ENCODE measurements at regions not wholly inside any gene's neighbourhood (a gene's known extent, or its start where the extent isn't known, plus 50 kb on each side); places are given as distances from the start of the nearest gene placed in this dataset.

DNA sequence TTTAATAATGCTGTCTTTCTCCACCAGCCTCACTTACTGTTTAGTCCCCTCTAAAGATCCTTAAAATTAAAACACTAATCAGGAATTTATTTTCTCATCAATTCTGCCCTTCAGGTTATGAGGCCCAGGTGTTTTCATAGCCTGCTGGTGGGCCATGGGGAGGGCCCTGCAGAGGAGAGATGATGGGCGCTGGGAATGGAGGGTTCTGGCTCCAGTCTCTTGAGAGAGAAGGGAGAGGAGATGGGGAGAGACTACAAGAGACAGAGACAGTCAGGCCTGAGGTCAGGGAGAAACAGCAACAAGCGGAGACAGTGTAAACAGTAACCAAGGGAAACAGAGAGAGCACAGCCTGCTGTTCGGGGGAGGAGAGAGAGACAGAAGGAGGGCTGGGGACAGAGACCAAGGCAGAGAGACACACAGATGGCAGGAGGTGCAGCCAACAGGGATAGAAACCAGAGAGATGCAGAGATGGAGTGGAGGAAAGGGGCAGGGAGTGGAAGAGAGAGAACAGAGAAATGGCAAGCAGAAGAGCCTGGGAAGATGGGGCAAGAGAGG lies 187.3 kb upstream of the SYT13 start:
- no peak for DNase-seq (ENCODE audit: low read depth)

DNA sequence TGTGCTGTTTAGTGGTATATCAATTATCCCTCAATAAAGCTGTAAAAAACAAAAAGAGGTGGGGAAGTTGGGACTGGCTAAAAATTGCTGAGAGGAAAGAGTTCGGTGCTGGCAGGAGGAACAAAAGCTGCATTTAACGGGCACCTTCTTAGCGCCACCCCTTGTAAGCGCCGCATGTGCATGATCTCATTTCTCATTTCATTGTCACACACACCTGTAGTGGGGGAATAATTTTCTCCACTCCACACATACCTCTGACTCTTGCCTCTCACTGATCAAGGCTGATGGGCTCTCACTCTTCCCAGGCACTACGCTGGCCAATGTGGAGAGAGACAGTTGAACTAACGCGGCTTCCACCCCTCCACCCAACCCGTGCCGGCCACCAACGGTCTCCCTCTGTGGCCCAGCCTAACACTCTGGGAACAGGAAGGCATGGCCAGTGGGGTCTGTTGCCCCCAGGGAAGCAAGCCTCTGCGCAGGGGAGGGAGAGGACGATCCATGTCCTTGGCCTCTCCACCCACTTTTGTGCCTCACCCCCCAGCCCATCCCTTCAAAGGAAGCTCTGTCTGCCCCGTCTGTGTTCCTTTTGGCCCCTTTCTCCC lies 186.7 kb upstream of the SYT13 start:
- no peak for DNase-seq (ENCODE audit: low read depth)

DNA sequence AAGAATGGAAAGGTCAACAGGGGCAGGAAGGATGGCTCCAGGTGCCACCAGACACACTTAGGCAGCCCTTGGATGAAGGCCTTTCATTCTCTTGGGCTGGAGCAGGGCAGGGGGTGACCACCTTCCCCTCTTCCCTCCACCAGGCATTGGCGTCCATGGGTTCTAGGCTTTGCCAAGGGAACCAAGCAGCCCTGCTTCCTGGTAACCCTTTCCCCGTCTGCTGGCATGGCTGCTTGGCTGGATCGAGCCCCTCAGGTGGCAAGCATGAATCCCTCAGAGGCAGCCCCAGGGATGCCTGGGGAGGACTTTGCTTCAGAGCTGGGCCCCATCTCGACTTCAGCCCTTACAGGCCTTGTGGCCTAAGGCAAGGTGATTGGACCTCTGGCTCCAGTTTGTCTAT lies 185.1 kb upstream of the SYT13 start:
- no peak for DNase-seq (ENCODE audit: low read depth)

DNA sequence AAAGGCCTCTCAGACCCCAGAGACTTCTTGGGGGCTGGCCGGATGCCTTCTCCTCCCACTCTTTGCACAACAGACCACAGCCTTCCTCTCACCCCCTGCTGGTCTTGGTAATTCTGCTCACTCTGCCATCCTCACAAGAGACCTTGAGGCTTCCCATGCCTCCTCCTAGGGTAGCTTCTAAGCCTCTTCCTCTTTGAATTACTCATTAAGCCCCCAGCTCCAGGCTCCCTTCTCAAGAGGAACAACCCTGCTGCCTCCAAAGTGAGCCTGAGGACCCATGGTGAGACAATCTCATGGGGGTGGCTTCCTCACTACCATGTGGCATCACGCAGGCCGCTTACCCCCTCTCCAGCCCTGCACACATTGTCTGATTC lies 184.6 kb upstream of the SYT13 start:
- no peak for DNase-seq (ENCODE audit: low read depth)

DNA sequence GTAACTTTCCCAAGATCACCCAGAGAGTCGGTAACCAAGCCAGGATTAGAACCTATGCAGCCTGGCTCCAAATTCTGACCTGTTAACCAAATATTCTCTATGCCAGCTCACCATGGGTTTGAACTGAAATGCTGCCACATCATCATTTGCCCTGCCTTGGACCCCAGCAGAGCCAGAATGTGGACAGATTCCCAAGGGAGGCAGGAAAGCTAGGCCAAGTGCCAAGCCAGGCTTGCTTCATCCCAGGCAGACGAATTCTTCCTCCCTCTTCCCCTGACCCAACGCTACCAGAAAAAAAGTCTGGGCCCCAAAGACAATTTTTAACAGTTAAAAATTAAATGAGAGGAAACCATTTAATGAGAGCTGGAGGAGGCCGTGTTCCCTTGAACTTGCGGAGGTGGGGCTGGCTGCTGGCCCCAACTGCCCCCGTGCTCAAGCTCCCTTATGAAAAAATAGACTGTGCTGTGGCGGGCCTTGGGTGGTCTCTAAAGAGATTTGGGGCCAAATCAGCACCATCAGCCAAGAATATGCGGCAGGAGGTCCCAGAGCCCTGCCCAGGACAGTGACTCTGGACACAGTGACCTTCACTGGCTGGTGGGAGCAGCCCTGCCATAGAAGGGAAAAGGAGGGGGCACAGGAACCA lies 184.1 kb upstream of the SYT13 start:
- DNase-seq (ENCODE audit: low read depth) = peak; percentile 28

DNA sequence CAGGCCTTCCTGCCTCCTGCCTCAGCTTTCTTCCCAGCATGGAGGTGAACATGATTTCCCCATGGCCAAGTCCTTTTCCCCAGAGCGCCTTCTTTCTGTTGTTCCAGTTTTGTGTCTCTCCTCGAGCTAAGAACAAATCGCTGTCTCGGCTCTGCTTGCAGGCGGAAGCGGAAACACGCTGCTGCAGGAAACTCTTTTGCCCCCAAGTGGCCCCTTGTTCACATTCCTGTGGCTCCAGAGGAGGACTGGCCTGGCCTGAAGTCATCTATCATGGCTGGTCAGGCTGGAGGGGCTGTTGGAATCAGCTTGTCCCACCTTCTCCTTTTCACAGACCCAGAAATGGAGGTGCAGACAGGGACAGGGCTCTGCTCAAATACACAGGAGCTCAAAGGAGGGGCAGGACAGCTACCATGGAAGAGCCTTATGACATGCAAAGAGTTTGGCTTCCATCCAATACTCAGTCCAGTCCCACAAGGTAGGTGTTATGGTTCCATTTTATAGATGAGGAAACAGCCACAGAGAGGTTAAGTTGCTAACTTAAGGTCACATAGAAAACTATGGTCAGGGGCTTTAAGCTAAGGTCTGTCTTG lies 182.2 kb upstream of the SYT13 start:
- DNase-seq (ENCODE audit: low read depth) = no peak

DNA sequence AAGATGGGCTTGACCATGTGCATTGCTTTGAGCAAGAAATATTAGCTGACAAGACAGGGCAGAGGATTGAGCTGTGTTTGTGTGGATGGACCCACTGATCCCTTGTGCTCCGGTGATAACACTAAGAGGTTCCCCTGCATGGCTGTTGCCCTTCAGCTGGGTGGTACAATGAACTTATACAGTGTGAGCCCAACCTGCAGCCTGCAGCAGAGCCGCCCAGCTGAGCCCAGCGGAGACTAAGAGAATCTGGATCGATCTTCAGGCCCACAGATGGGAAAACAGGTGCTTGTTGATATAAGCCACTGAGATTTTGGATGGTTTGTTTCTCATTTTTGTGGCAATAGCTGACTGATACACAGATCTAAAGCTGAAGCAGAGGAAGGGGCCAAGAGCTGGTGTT lies 177.4 kb upstream of the SYT13 start:
- DNase-seq (ENCODE audit: low read depth) = no peak

DNA sequence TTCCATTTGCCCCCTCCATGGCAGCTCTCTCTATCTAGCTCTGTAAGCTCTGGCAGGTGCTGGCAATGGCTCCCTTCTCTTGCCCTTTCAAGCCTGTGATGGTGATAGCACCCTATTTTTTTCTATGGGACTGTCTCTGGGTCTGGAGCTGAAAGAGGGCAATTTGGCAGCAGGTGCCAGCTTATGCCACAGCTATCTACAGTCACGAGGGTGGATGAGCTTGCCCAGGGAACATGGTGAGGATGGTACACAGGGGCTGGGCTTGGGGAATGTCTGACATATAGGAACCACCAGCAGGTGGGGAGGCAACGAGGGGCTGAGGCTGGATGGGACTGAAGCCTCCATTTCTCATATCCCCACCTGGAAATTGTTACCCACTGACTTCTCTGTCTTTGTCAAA lies 175.4 kb upstream of the SYT13 start:
- DNase-seq (ENCODE audit: low read depth) = no peak

DNA sequence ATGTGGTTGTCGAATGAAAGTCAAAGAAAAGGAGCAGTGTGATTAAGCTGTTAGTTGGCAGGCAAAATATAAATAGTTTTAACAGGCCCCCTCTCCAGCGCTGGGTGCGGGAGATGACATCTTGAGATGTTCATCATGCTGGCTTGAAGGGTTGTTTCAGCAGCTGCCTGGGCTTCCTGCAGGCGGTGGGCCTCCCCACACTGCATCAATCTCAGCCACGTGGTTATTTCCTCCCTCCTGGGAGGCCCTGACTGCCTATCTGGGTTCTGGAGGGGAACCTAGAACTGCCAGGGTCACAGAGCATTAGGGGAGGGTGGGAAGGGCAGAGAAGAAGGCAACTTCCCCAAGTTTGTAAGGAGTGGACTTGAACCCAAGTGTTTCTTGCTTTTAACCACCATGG lies 173.3 kb upstream of the SYT13 start:
- DNase-seq (ENCODE audit: low read depth) = no peak

DNA sequence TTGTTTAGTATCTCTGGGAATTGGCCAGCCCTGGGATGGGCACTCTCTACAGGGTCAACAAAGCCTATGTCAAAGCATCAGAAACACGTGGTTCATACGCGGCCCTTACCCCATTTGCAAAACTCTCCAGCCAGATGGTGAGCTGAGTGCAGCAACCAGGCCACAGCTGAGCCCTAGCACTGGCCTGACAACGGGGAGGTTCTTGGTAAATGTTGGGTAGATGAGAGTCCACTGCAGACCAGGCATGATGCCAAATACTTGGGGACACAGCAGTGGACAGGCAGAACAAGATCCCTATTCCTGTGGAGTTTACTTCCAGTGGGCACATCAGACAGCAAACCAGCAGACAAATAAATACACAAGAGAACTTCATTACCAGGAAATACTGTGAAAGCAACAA lies 172.1 kb upstream of the SYT13 start:
- DNase-seq (ENCODE audit: low read depth) = no peak

DNA sequence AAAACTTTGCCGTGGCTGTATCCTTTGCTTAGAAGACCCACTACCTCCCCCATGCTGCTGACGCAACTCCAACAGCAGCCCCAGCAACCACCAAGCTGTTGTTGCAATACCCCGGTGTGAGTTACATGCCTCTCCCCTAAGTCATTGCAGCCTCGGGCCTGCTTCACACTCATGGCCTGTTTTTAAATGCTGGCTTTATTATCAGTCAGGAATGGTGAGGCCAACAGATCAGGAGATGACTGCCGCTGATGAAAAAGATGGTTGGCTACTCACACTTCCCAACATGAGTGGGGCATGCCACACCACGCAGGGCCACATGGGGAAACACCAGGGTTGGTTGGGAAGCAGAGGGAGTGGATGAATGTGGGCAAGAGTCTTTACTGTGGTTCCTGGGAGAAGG lies 171.5 kb upstream of the SYT13 start:
- peak; percentile 72 for DNase-seq (ENCODE audit: low read depth)

DNA sequence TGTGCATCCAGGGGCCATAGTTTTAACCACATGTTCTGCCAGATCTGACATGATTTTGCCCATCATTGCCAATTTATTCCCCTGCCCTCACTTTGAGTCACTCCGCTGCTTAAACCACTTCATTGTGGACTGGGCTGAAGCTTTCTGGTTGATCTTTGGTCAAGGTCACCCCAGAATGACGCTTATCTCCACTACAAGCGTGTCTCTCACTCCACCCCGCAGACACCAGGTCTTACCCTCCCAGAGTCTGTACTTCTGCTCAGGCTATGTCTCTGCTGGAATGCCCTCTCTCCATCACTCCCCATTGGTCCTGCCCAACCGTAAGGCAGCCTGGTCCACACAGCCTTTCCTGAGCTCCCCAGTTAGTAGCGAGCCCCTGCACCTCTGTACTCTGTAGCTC lies 170.5 kb upstream of the SYT13 start:
- no peak for DNase-seq (ENCODE audit: low read depth)

DNA sequence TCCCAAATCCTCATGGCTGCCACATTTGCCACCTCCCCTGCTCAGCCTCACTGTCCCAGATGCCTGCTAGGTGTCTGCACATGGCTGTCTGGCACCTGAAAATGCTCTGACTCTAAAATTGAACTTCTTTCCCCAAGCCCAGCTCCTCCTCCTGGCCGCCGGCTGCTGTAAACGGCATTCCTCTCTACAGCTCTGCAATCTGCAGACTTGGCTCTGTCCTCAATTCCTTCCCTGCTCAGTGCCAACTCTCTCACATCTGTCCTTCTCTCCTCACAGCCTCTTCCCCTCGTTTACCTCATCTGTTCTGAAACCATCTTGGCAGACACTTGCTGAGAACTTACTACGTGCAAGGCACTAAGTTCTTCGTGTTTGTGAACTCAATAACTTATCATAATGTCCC lies 169.4 kb upstream of the SYT13 start:
- DNase-seq (ENCODE audit: low read depth) = no peak

DNA sequence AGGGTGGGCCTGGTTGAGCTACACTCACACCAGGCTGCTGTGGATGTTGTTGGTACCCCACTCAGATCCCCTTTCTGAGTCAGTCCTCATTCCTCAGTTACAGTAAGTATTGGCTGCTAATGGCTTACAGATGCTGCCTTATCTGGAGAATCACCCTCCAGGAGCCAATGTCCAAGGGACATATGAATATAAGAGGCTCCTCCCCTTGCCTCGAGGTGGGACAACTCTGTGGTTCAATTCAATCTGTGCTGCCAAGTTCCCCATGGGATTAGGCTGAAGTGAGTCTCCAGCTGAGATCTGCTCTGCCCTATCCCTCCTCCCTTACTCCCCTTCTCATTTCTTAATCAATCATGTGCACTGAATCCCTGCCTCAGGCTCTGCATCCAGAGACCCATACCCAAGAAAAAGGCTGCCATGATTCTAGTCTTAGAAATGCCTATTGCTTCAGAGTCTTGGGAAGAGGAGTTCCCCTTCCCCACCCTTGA lies 168.8 kb upstream of the SYT13 start:
- no peak for DNase-seq (ENCODE audit: low read depth)

DNA sequence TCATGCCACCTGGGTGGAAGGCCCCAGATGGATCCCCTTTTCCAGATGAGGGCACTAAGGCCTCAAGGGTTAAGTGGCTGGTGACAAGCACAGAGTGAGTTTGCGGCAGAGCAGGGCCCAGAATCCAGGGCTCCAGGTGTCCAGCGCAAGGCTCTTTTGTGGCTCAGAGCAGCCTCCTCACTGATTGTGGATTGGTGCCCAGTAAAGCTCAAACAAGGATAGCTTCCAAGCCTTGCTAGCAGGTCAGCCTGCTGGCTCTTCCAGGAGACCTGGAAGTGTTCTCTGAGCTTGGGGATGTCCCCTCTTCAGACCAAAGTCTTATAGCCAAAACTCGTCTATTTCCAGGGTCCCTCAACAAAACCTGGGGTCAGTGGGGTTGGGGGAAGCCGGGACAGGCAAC lies 167.6 kb upstream of the SYT13 start:
- no peak for DNase-seq (ENCODE audit: low read depth)

DNA sequence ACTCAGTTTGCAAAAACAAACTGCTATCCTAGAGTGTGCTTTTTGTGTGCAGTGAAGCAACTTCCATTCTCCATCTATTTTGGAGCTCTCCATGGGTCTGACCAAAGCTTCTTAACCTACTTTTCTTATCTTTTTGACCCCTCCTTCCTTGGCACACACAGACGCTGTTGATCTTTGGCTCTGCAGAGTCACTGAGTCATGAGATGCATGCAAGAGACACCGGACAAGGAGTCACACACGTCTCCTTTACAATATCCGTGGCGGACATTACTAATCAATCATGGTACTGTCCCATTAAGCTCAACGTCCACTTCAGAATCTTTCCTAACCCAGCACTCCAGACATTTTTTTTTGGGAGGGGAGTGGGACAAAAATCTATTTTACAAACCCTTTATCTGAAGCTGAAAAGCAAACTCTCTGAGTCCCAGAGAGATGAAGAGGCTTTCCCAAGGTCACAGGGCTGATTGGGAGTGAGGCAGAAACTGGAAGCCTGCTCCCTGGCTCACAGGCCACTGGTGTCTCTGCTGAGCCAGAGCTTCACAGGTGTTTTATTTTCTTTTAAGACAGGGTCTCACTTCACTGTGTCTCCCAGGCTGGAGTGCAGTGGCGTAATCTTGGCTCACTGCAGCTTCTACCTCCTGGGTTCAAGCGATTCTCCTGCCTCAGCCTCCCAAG lies 165.8 kb upstream of the SYT13 start:
- DNase-seq (ENCODE audit: low read depth) = no peak

DNA sequence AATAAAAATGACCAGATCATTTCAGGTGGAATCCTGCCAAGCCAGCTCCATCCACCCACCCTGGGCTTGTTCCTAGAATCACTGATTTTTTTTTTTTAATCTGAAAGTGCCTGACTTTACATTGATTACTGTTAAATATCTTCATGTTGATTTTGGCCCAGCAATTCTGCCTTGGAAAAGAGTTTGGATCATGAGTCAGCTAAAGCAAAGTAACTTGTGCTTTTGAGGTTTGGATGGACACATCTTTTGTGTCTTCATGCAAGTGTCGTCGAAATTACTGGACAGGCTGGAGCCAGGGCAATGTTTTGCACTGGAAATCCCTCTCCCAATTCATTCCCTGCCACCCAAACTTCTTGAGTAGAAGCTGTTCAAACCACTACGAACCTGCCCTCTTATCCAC lies 164.0 kb upstream of the SYT13 start:
- DNase-seq (ENCODE audit: low read depth) = no peak

DNA sequence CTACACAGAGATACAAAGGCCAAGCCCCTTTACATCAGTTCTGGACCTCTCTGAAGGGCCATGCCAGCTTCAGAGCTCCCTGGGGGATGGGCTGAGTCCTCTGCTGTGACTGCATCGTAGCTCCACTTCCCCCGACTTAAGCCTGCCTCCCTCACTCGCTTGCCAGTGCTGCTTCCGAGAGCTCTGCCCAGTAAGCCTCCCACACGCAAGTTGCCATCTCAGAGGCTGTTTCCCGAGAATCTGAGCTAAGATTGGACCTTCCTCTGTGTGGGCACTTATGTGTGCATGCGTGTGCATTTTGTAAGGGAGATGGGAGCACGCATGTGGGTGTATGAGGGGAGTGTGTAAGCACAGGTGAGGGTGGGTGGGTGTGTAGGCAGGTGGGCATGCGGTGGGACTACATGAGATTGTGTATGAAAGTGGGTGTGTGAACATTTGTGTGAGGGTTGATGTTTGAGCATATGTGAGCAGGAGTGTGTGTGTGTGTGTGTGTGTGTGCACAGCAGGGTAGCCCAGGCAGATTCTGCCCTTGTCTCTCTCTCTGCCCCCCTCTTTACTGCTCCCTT lies 163.0 kb upstream of the SYT13 start:
- DNase-seq (ENCODE audit: low read depth) = no peak

DNA sequence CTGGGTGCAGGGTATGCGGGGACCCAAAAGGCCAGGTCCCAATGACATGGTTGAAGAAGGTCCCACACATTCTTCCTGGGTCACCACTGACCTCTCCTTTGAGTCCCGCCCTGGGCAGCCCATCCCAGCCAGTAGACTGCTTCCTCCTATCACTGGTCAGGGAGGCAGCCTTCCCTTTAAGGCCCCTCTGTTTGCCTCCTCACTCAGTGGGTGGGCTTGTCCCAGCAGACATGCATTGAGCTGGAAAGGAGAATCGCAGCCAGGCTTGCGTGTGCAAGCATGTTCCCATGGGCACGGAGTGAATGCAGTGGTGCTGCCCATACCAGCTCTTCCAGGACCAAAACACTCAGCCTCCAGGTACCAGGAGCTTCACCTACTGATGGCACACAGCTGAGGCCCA lies 162.4 kb upstream of the SYT13 start:
- no peak for DNase-seq (ENCODE audit: low read depth)

DNA sequence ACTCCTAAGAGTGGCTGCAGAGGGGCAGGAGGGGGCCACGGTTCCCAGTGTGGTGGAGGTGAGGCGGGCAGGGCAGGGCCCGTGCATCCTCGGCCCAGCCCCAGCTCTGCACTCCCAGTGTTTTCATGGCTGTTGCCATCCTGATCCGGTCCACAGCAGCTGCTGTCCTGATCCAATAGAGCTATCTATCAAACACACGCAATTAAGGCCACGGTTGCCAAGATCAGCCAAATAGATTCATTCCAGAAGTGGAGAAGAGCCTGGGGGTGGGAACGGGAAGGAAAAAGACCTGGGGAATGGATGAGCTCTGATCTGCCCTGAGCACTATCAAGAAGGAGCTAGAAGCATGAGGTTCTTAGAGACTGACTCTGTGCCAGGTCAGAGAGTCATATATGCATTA lies 160.9 kb upstream of the SYT13 start:
- no peak for DNase-seq (ENCODE audit: low read depth)

DNA sequence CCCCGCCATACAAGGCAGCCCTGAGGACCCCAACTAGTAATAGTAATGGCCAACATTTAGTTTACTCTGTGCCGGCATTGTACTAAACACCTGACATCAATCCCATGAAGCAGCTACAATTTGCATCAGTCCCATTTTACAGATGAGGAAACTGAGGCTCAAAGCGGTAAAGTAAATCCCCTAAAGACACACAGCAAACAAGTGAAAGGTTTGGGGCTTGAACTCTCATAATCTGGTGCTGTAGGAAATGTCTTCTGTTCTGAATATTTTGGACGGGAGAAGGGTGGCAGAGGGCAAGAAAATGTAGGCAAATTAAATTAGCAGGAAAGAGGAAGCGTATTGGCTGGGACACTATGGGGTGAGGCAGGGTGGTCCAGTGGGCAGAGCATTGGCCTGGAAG lies 160.3 kb upstream of the SYT13 start:
- DNase-seq (ENCODE audit: low read depth) = no peak

DNA sequence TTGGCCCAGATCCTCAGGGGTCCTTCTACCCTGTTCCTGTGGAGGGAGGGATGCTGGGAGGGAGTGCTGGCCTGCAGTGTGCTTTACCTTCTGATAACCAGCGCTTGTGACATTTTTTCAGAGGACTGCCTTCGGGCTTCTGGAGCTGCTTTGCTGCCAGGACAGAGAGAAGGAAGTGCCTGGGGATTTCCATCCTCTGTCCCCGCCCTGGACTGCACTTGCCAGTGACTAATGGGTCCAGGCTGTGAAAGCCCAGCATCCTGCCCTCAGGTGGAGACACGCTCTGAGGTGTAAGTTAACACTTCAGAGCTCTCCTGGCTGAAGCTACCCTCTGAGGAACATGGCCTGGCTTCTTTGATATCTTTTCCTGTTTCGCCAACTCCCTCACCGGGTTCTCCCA lies 158.7 kb upstream of the SYT13 start:
- DNase-seq (ENCODE audit: low read depth) = peak; percentile 46

DNA sequence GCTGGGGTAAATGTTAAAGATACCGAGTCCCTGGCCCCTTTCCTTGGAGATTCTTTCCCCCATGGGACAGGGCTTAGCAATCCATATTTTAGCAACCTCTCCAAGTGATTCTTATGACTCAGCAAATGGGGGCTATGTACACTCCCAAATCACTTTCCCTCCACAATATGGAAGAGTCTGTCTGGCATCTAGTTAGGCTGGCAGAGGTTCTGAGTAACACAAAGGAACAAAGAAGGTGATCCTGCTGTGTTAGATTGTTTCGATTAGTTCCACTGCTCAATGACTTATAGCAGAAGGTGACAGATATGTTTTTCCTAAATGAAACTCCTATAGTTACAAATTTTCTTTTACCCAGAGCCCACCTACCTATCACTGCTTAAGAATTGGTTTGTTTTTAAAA lies 154.0 kb upstream of the SYT13 start:
- DNase-seq (ENCODE audit: low read depth) = no peak

All from M059J (cell line).